ENCODE measurements at regions not wholly inside any gene's neighbourhood (a gene's known extent, or its start where the extent isn't known, plus 50 kb on each side); places are given as distances from the start of the nearest gene placed in this dataset.

- TF ChIP-seq ARID4B (CRISPR knock-in tag; IDR thresholded peaks at IDR 0.05; ENCODE audit: borderline replicate concordance) = no peak
- no peak for TF ChIP-seq GTF2I (CRISPR knock-in tag; conservative IDR thresholded peaks at IDR 0.05)
- no peak for TF ChIP-seq SMAD3 (CRISPR knock-in tag; IDR thresholded peaks at IDR 0.05; ENCODE audit: borderline replicate concordance)
- TF ChIP-seq CREM (CRISPR knock-in tag; IDR thresholded peaks at IDR 0.05) = no peak
- TF ChIP-seq ZNF512 (CRISPR knock-in tag; IDR thresholded peaks at IDR 0.05; ENCODE audit: borderline replicate concordance) = no peak
- no peak for TF ChIP-seq TP53 (CRISPR knock-in tag; IDR thresholded peaks at IDR 0.05)
- no peak for TF ChIP-seq MAX (CRISPR knock-in tag; IDR thresholded peaks at IDR 0.05)
These were observed 57.1 kb downstream of the NKX2-1 start (continued) for GRCh38 chr14:36462890-36463289.

- H3K4me3 Mint-ChIP-seq = no peak overlapping the region
- POLR2A ChIA-PET = no interaction called here
- peaks cover 34% of the 10 kb centered on the region for H3K27me3 Mint-ChIP-seq (ENCODE audit: low read depth)
- DNase-seq (ENCODE audit: low spot score) (no peak), ATAC-seq (no peak)
- H3K9me3 Mint-ChIP-seq = no peaks in the 10 kb centered on the region
- H3K4me1 Mint-ChIP-seq = peaks cover 11% of the 10 kb centered on the region
- H3K36me3 Mint-ChIP-seq = no peaks in the 10 kb centered on the region
- CTCF ChIA-PET = interaction anchor here (0.7 to 1.0 kb wide), 2 partner anchors 70 to 98 kb away, joined by 3 read pairs; no protein-coding TSS in a partner anchor
- H3K27ac Mint-ChIP-seq = no peak overlapping the region
- TF ChIP-seq ZSCAN18 (CRISPR knock-in tag; IDR thresholded peaks at IDR 0.05) (no peak), PREB (CRISPR knock-in tag; IDR thresholded peaks at IDR 0.05; ENCODE audit: borderline replicate concordance) (no peak), PRRX2 (CRISPR knock-in tag; IDR thresholded peaks at IDR 0.05) (no peak), AFF4 (CRISPR knock-in tag; IDR thresholded peaks at IDR 0.05; ENCODE audit: borderline replicate concordance) (no peak), ZNF423 (CRISPR knock-in tag; IDR thresholded peaks at IDR 0.05) (no peak), FOXP1 (CRISPR knock-in tag; IDR thresholded peaks at IDR 0.05; ENCODE audit: borderline replicate concordance) (no peak), NR2C2 (CRISPR knock-in tag; IDR thresholded peaks at IDR 0.05) (no peak), ELF4 (CRISPR knock-in tag; IDR thresholded peaks at IDR 0.05; ENCODE audit: low read depth) (no peak), ZNF317 (CRISPR knock-in tag; IDR thresholded peaks at IDR 0.05; ENCODE audit: borderline replicate concordance, low read depth) (no peak), ATF2 (CRISPR knock-in tag; IDR thresholded peaks at IDR 0.05; ENCODE audit: borderline replicate concordance, low read depth) (no peak), GABPB1 (CRISPR knock-in tag; IDR thresholded peaks at IDR 0.05) (no peak), NFATC4 (CRISPR knock-in tag; IDR thresholded peaks at IDR 0.05) (no peak), JAZF1 (CRISPR knock-in tag; IDR thresholded peaks at IDR 0.05) (no peak), E2F4 (CRISPR knock-in tag; IDR thresholded peaks at IDR 0.05; ENCODE audit: borderline replicate concordance, low read depth) (no peak)
These were observed 64.8 kb downstream of the NKX2-1 start for GRCh38 chr14:36455241-36455627.
